ENCODE measurements at regions not wholly inside any gene's neighbourhood (a gene's known extent, or its start where the extent isn't known, plus 50 kb on each side); places are given as distances from the start of the nearest gene placed in this dataset.
A peak's percentile ranks its signal among the peaks of the same experiment; 100 is the strongest.

- no peak overlapping the region for H3K4me3 ChIP-seq (ENCODE audit: low read length)
- no peak for TF ChIP-seq CTCF (conservative IDR thresholded peaks at IDR 0.05; ENCODE audit: low read length)
- no peak for DNase-seq (ENCODE audit: low read depth)
These were observed 372.2 kb downstream of the TRIML1 start for GRCh38 chr4:188511431-188511830.

GRCh38 chr4:188532751-188533150 lies 393.5 kb downstream of the TRIML1 start:
- DNase-seq (ENCODE audit: low read depth), result no peak
- no peak for TF ChIP-seq CTCF (conservative IDR thresholded peaks at IDR 0.05; ENCODE audit: low read length)
- H3K4me3 ChIP-seq (ENCODE audit: low read length), result no peak overlapping the region

- no peak overlapping the region for H3K4me3 ChIP-seq (ENCODE audit: low read length)
- no peak for DNase-seq (ENCODE audit: low read depth)
- no peak for TF ChIP-seq CTCF (conservative IDR thresholded peaks at IDR 0.05; ENCODE audit: low read length)
These were observed 395.1 kb downstream of the TRIML1 start for GRCh38 chr4:188534297-188534696.

GRCh38 chr4:188534917-188535316 lies 395.7 kb downstream of the TRIML1 start:
- no peak for TF ChIP-seq CTCF (conservative IDR thresholded peaks at IDR 0.05; ENCODE audit: low read length)
- no peak overlapping the region for H3K4me3 ChIP-seq (ENCODE audit: low read length)
- DNase-seq (ENCODE audit: low read depth), result no peak

- no peak for DNase-seq (ENCODE audit: low read depth)
- no peak overlapping the region for H3K4me3 ChIP-seq (ENCODE audit: low read length)
- no peak for TF ChIP-seq CTCF (conservative IDR thresholded peaks at IDR 0.05; ENCODE audit: low read length)
These were observed 397.6 kb downstream of the TRIML1 start for GRCh38 chr4:188536826-188537225.

GRCh38 chr4:188550296-188550695 lies 411.1 kb downstream of the TRIML1 start:
- DNase-seq (ENCODE audit: low read depth), result peak; percentile 6
- TF ChIP-seq CTCF (conservative IDR thresholded peaks at IDR 0.05; ENCODE audit: low read length), result no peak
- H3K4me3 ChIP-seq (ENCODE audit: low read length), result peak overlapping the region; percentile 9; the same call in 1 of the 2 replicates

GRCh38 chr4:188551156-188551555 lies 411.9 kb downstream of the TRIML1 start:
- TF ChIP-seq CTCF (conservative IDR thresholded peaks at IDR 0.05; ENCODE audit: low read length), result no peak
- H3K4me3 ChIP-seq (ENCODE audit: low read length), result no peak overlapping the region
- DNase-seq (ENCODE audit: low read depth), result peak; percentile 25

Data from AG10803 (cell line).